Endothelial cell of umbilical vein (primary cell): ENCODE measurements at regions not wholly inside any gene's neighbourhood (a gene's known extent, or its start where the extent isn't known, plus 50 kb on each side); places are given as distances from the start of the nearest gene placed in this dataset.
A peak's percentile ranks its signal among the peaks of the same experiment; 100 is the strongest.

Experiments used
- CTCF ChIP-seq, 2 donors: IDR thresholded peaks; 1 replicate in 1 of 2; 2 replicates in 1 of 2; pipeline ENCODE4 v1.5.1; 2011; ENCODE audit warnings: low read length in 2 of 2, mild to moderate bottlenecking in 2 of 2, moderate library complexity in 2 of 2, control low read depth in 1 of 2, inconsistent platforms in 1 of 2, low read depth in 1 of 2; ENCODE audit not compliant: insufficient read depth in 1 of 2; ENCODE audit errors: extremely low read depth in 1 of 2
- EZH2 ChIP-seq: IDR thresholded peaks from 2 replicates; pipeline ENCODE4 v1.6.1; 2012; ENCODE audit warnings: borderline replicate concordance, low read depth, mild to moderate bottlenecking, moderate library complexity, low read length, inconsistent platforms; ENCODE audit not compliant: severe bottlenecking
- FOS ChIP-seq: IDR thresholded peaks from 2 replicates; pipeline ENCODE4 v1.6.1; 2011; ENCODE audit warnings: mild to moderate bottlenecking, low read length, moderate library complexity, borderline replicate concordance; ENCODE audit not compliant: insufficient read depth
- GATA2 ChIP-seq: IDR thresholded peaks from 2 replicates; pipeline ENCODE4 v1.7.0; 2011; ENCODE audit warnings: low read depth, mild to moderate bottlenecking, moderate library complexity, mixed read lengths, low read length; ENCODE audit not compliant: insufficient read length, insufficient read depth
- JUN ChIP-seq: IDR thresholded peaks from 2 replicates; pipeline ENCODE4 v1.6.1; 2011; ENCODE audit warnings: borderline replicate concordance, low read depth; ENCODE audit not compliant: insufficient read length, insufficient read depth
- MYC ChIP-seq: IDR thresholded peaks from one replicate; pipeline ENCODE4 v1.6.1; 2011; ENCODE audit warnings: mild to moderate bottlenecking, low read depth, low read length
- POLR2A ChIP-seq: IDR thresholded peaks from 2 replicates; pipeline ENCODE4 v1.6.1; 2012; ENCODE audit warnings: low read depth, mild to moderate bottlenecking, control low read depth, low read length
- POLR2AphosphoS5 ChIP-seq: IDR thresholded peaks from 2 replicates; pipeline ENCODE4 v1.6.1; 2012; ENCODE audit warnings: low read depth, mild to moderate bottlenecking, control low read depth, low read length, moderate library complexity; ENCODE audit not compliant: insufficient read depth
- TF ChIP-seq, protein P1 (sequence below): IDR thresholded peaks from 2 replicates; pipeline ENCODE4 v1.6.1; 2011; ENCODE audit not compliant: insufficient read depth, insufficient read length

DNA sequence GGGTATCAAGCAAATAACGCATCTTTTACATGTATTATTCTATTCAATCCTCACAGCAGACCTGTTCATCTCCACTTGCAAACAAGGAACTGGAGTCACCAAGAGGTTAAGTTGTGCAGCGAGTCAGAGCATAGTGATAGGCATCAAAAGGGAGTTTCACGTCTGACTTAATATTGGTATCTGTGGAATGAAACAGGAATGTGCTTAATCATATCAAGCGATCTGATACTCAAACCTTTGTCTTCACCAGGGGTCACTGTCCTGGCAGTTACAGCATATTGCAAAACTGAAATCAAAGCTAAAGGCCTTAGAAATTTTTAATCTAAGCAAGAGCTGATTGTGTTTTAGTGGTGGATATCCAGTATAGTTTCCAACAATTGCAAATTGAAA lies 271.6 kb downstream of the PLK2 start:
- TF ChIP-seq POLR2AphosphoS5 (no peak), POLR2A (no peak), CTCF (IDR thresholded peaks at IDR 0.05; ENCODE audit: extremely low read depth in 1 of 2, insufficient read depth in 1 of 2, low read depth in 1 of 2, low read length in 2 of 2) (no peak), EZH2 (no peak), FOS (peak; percentile 22), JUN (no peak), MYC (no peak), GATA2 (peak; percentile 97)
- TF ChIP-seq, protein P1, sequence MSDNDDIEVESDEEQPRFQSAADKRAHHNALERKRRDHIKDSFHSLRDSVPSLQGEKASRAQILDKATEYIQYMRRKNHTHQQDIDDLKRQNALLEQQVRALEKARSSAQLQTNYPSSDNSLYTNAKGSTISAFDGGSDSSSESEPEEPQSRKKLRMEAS = no peak
